B cell (primary cell): ENCODE measurements at regions not wholly inside any gene's neighbourhood (a gene's known extent, or its start where the extent isn't known, plus 50 kb on each side); places are given as distances from the start of the nearest gene placed in this dataset.
"Not testable (repeated sequence)": the region's sequence is repeated elsewhere in the genome, so short reads cannot be mapped to it uniquely, and the experiment has no call there.

Source experiments
- CTCF ChIP-seq: fragments of 200-600 bp; IDR thresholded peaks from one replicate; pipeline ENCODE4 v1.8.0; 2022; ENCODE audit warnings: antibody characterized with exemption, mild to moderate bottlenecking
- EZH2 ChIP-seq: IDR thresholded peaks from 2 replicates; pipeline ENCODE4 v1.6.1; 2012; ENCODE audit warnings: borderline replicate concordance, low read depth, mild to moderate bottlenecking, moderate library complexity, low read length; ENCODE audit not compliant: insufficient read depth, poor library complexity, severe bottlenecking

DNA sequence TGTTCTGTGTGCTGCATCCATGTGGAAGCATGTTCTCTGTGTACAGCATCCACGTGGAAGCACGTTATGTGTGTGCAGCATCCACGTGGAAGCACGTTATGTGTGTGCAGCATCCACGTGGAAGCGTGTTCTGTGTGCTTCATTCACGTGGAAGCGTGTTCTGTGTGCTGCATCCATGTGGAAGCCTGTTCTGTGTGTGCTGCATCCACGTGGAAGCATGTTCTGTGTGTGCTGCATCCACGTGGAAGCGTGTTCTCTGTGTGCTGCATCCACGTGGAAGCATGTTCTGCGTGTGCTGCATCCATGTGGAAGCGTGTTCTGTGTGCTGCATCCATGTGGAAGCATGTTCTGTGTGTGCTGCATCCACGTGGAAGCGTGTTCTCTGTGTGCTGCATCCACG is 236.8 kb downstream of the VAPA start:
- not testable (repeated sequence) for TF ChIP-seq CTCF, EZH2
